WTC11 (cell line): ENCODE measurements at regions not wholly inside any gene's neighbourhood (a gene's known extent, or its start where the extent isn't known, plus 50 kb on each side); places are given as distances from the start of the nearest gene placed in this dataset.

Source experiments
- ATAC-seq: fragments of 200-7000 bp; cut with Tn5 transposase; 2 replicates; pipeline ENCODE4 v1.10.0; 2021; ENCODE audit warnings: mild to moderate bottlenecking, moderate library complexity
- CTCF ChIA-PET: fragments of 300-600 bp; sonication (Branson Sonifier 250); formaldehyde crosslinking; loops from one replicate; lab custom pipeline; 2021; ENCODE audit warnings: antibody characterized with exemption; lab: Charles Lee
- POLR2A ChIA-PET: fragments of 350-600 bp; sonication (Branson Sonifier 250); formaldehyde crosslinking; loops from one replicate; lab custom pipeline; 2021; ENCODE audit warnings: antibody characterized with exemption; lab: Charles Lee
- DNase-seq: peaks from one replicate; pipeline ENCODE4 v3.0.0; 2021; ENCODE audit warnings: low spot score
- H3K27ac Mint-ChIP-seq: 2 replicates; pipeline ENCODE4 v1.8.0; 2021; ENCODE audit warnings: mixed read lengths
- H3K27me3 Mint-ChIP-seq: 2 replicates; pipeline ENCODE4 v1.8.0; 2021; ENCODE audit warnings: low read depth, mild to moderate bottlenecking, moderate library complexity, mixed read lengths
- H3K36me3 Mint-ChIP-seq: 2 replicates; pipeline ENCODE4 v1.8.0; 2021; ENCODE audit warnings: mixed read lengths
- H3K4me1 Mint-ChIP-seq: 2 replicates; pipeline ENCODE4 v1.8.0; 2022; ENCODE audit warnings: mixed read lengths
- H3K4me3 Mint-ChIP-seq: 2 replicates; pipeline ENCODE4 v1.8.0; 2021; ENCODE audit warnings: mild to moderate bottlenecking, moderate library complexity, mixed read lengths
- H3K9me3 Mint-ChIP-seq: 2 replicates; pipeline ENCODE4 v1.8.0; 2021; ENCODE audit warnings: mixed read lengths
- CREM ChIP-seq: sonication (generic); formaldehyde crosslinking; IDR thresholded peaks from 2 replicates; pipeline ENCODE4 v1.8.1; 2022; ENCODE audit warnings: mild to moderate bottlenecking, missing genetic modification reagents, moderate library complexity
- JAZF1 ChIP-seq: fragments of 250-450 bp; sonication (Bioruptor Pico); IDR thresholded peaks from 2 replicates; pipeline ENCODE4 v1.9.0; 2021; ENCODE audit warnings: moderate library complexity, mild to moderate bottlenecking, inconsistent platforms
- JUN ChIP-seq: sonication (generic); formaldehyde crosslinking; IDR thresholded peaks from 2 replicates; pipeline ENCODE4 v1.8.0; 2023; ENCODE audit warnings: mild to moderate bottlenecking, missing genetic modification reagents
- NFATC4 ChIP-seq: fragments of 250-450 bp; sonication (Bioruptor Pico); IDR thresholded peaks from 2 replicates; pipeline ENCODE4 v1.9.0; 2021; ENCODE audit warnings: mild to moderate bottlenecking
- NR2C2 ChIP-seq: sonication (generic); formaldehyde crosslinking; IDR thresholded peaks from 2 replicates; pipeline ENCODE4 v1.8.0; 2022; ENCODE audit warnings: mild to moderate bottlenecking, missing genetic modification reagents
- ZNF138 ChIP-seq: sonication (generic); formaldehyde crosslinking; conservative IDR thresholded peaks from 2 replicates; pipeline ENCODE4 v1.8.1; 2022; ENCODE audit warnings: mild to moderate bottlenecking, moderate library complexity, missing genetic modification reagents
- ZNF263 ChIP-seq: sonication (generic); formaldehyde crosslinking; IDR thresholded peaks from 2 replicates; pipeline ENCODE4 v1.8.1; 2022; ENCODE audit warnings: low read depth, mild to moderate bottlenecking, moderate library complexity, missing genetic modification reagents
- ZNF317 ChIP-seq: sonication (generic); formaldehyde crosslinking; IDR thresholded peaks from 2 replicates; pipeline ENCODE4 v1.8.1; 2023; ENCODE audit warnings: low read depth, mild to moderate bottlenecking, moderate library complexity, missing genetic modification reagents, borderline replicate concordance
- ZNF396 ChIP-seq: fragments of 250-450 bp; sonication (Bioruptor Pico); IDR thresholded peaks from 2 replicates; pipeline ENCODE4 v1.8.0; 2021; ENCODE audit warnings: mild to moderate bottlenecking, moderate library complexity, borderline replicate concordance
- TF ChIP-seq, protein P1 (sequence below): fragments of 200-600 bp; IDR thresholded peaks from 2 replicates; pipeline ENCODE4 v1.8.0; 2022; ENCODE audit warnings: antibody characterized with exemption
- TF ChIP-seq, protein P2 (sequence below): fragments of 250-450 bp; sonication (Bioruptor Pico); IDR thresholded peaks from 2 replicates; pipeline ENCODE4 v1.9.0; 2021; ENCODE audit warnings: moderate library complexity, mild to moderate bottlenecking, inconsistent platforms, borderline replicate concordance
- TF ChIP-seq, protein P3 (sequence below): sonication (generic); formaldehyde crosslinking; IDR thresholded peaks from 2 replicates; pipeline ENCODE4 v1.8.1; 2022; ENCODE audit warnings: mild to moderate bottlenecking, missing genetic modification reagents, moderate library complexity, borderline replicate concordance
- TF ChIP-seq, protein P4 (sequence below): sonication (generic); formaldehyde crosslinking; IDR thresholded peaks from 2 replicates; pipeline ENCODE4 v1.8.0; 2022; ENCODE audit warnings: missing genetic modification reagents
- TF ChIP-seq, protein P5 (sequence below): sonication (generic); formaldehyde crosslinking; IDR thresholded peaks from 2 replicates; pipeline ENCODE4 v1.8.0; 2022; ENCODE audit warnings: mild to moderate bottlenecking, missing genetic modification reagents
- TF ChIP-seq, protein P6 (sequence below): sonication (generic); formaldehyde crosslinking; IDR thresholded peaks from 2 replicates; pipeline ENCODE4 v1.8.1; 2023; ENCODE audit warnings: mild to moderate bottlenecking, missing genetic modification reagents
- TF ChIP-seq, protein P7 (sequence below): sonication (generic); formaldehyde crosslinking; IDR thresholded peaks from 2 replicates; pipeline ENCODE4 v1.8.0; 2022; ENCODE audit warnings: mild to moderate bottlenecking, missing genetic modification reagents

DNA sequence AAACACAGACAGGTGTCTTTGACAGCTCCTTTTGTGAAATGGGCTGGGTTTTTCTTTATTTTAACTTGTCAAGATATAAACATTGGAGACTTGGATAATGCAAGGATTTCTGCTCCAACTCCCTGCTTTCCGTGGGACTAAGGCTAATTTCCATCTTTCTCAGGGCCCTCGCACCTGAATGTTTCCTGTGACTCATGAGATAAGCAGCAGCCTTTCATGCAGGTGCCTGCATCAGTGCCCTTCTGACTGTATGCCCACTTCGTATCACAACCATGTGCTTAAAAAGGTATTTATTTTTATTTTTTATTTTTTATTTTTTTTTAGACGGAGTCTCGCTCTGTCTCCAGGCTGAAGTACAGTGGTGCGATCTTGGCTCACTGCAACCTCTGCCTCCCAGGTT lies 736.1 kb downstream of the DOK5 start:
- CTCF ChIA-PET = no interaction called here
- Mint-ChIP-seq H3K4me3 (no peak overlapping the region), H3K27ac (no peak overlapping the region)
- POLR2A ChIA-PET = no interaction called here
- DNase-seq = no peak
- TF ChIP-seq ZNF317 (CRISPR knock-in tag) (no peak), CREM (CRISPR knock-in tag) (no peak), ZNF138 (no peak), ZNF396 (CRISPR knock-in tag) (no peak), NFATC4 (no peak), JUN (CRISPR knock-in tag) (no peak), ZNF263 (no peak)
- TF ChIP-seq, protein P1, sequence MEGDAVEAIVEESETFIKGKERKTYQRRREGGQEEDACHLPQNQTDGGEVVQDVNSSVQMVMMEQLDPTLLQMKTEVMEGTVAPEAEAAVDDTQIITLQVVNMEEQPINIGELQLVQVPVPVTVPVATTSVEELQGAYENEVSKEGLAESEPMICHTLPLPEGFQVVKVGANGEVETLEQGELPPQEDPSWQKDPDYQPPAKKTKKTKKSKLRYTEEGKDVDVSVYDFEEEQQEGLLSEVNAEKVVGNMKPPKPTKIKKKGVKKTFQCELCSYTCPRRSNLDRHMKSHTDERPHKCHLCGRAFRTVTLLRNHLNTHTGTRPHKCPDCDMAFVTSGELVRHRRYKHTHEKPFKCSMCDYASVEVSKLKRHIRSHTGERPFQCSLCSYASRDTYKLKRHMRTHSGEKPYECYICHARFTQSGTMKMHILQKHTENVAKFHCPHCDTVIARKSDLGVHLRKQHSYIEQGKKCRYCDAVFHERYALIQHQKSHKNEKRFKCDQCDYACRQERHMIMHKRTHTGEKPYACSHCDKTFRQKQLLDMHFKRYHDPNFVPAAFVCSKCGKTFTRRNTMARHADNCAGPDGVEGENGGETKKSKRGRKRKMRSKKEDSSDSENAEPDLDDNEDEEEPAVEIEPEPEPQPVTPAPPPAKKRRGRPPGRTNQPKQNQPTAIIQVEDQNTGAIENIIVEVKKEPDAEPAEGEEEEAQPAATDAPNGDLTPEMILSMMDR = no peak
- TF ChIP-seq, all 79 proteins: peak for 0
- Mint-ChIP-seq H3K36me3 (peaks cover 75% of the 10 kb centered on the region), H3K27me3 (peaks cover 6% of the 10 kb centered on the region; the same call in 1 of the 2 replicates), H3K4me1 (no peaks in the 10 kb centered on the region), H3K9me3 (peaks cover 84% of the 10 kb centered on the region)
- ATAC-seq = no peak

DNA sequence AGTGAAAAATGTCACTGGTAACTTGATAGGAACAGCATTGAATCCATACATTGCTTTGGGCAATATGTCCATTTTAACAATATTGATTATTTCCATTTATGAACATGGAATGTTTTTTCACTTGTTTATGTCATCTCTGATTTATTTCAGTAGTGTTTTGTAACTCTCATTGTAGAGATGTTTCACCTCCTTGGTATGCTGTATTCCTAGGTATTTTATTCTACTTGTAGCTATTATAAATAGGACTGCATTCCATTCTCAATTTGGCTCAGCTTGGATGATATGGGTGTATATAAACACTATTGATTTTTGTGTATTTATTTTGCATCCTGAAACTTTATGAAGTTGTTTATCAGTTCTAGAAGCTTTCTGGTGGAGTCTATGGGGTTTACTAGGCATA lies 730.3 kb downstream of the DOK5 start:
- Mint-ChIP-seq H3K9me3 (peaks cover 86% of the 10 kb centered on the region), H3K36me3 (peaks cover 79% of the 10 kb centered on the region), H3K27ac (no peak overlapping the region), H3K4me1 (no peaks in the 10 kb centered on the region), H3K4me3 (no peak overlapping the region), H3K27me3 (peaks cover 6% of the 10 kb centered on the region; the same call in 1 of the 2 replicates)
- TF ChIP-seq, protein P2, sequence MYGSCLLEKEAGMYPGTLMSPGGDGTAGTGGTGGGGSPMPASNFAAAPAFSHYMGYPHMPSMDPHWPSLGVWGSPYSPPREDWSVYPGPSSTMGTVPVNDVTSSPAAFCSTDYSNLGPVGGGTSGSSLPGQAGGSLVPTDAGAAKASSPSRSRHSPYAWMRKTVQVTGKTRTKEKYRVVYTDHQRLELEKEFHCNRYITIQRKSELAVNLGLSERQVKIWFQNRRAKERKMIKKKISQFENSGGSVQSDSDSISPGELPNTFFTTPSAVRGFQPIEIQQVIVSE (CRISPR knock-in tag) = no peak
- TF ChIP-seq NR2C2 (CRISPR knock-in tag) (no peak), JAZF1 (CRISPR knock-in tag) (no peak), JUN (CRISPR knock-in tag) (no peak), ZNF317 (CRISPR knock-in tag) (no peak)
- TF ChIP-seq, protein P3, sequence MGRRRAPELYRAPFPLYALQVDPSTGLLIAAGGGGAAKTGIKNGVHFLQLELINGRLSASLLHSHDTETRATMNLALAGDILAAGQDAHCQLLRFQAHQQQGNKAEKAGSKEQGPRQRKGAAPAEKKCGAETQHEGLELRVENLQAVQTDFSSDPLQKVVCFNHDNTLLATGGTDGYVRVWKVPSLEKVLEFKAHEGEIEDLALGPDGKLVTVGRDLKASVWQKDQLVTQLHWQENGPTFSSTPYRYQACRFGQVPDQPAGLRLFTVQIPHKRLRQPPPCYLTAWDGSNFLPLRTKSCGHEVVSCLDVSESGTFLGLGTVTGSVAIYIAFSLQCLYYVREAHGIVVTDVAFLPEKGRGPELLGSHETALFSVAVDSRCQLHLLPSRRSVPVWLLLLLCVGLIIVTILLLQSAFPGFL (CRISPR knock-in tag) = no peak
- TF ChIP-seq, protein P4, sequence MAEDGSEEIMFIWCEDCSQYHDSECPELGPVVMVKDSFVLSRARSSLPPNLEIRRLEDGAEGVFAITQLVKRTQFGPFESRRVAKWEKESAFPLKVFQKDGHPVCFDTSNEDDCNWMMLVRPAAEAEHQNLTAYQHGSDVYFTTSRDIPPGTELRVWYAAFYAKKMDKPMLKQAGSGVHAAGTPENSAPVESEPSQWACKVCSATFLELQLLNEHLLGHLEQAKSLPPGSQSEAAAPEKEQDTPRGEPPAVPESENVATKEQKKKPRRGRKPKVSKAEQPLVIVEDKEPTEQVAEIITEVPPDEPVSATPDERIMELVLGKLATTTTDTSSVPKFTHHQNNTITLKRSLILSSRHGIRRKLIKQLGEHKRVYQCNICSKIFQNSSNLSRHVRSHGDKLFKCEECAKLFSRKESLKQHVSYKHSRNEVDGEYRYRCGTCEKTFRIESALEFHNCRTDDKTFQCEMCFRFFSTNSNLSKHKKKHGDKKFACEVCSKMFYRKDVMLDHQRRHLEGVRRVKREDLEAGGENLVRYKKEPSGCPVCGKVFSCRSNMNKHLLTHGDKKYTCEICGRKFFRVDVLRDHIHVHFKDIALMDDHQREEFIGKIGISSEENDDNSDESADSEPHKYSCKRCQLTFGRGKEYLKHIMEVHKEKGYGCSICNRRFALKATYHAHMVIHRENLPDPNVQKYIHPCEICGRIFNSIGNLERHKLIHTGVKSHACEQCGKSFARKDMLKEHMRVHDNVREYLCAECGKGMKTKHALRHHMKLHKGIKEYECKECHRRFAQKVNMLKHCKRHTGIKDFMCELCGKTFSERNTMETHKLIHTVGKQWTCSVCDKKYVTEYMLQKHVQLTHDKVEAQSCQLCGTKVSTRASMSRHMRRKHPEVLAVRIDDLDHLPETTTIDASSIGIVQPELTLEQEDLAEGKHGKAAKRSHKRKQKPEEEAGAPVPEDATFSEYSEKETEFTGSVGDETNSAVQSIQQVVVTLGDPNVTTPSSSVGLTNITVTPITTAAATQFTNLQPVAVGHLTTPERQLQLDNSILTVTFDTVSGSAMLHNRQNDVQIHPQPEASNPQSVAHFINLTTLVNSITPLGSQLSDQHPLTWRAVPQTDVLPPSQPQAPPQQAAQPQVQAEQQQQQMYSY (CRISPR knock-in tag) = no peak
- TF ChIP-seq, protein P5, sequence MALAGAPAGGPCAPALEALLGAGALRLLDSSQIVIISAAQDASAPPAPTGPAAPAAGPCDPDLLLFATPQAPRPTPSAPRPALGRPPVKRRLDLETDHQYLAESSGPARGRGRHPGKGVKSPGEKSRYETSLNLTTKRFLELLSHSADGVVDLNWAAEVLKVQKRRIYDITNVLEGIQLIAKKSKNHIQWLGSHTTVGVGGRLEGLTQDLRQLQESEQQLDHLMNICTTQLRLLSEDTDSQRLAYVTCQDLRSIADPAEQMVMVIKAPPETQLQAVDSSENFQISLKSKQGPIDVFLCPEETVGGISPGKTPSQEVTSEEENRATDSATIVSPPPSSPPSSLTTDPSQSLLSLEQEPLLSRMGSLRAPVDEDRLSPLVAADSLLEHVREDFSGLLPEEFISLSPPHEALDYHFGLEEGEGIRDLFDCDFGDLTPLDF (CRISPR knock-in tag) = no peak
- TF ChIP-seq, protein P6, sequence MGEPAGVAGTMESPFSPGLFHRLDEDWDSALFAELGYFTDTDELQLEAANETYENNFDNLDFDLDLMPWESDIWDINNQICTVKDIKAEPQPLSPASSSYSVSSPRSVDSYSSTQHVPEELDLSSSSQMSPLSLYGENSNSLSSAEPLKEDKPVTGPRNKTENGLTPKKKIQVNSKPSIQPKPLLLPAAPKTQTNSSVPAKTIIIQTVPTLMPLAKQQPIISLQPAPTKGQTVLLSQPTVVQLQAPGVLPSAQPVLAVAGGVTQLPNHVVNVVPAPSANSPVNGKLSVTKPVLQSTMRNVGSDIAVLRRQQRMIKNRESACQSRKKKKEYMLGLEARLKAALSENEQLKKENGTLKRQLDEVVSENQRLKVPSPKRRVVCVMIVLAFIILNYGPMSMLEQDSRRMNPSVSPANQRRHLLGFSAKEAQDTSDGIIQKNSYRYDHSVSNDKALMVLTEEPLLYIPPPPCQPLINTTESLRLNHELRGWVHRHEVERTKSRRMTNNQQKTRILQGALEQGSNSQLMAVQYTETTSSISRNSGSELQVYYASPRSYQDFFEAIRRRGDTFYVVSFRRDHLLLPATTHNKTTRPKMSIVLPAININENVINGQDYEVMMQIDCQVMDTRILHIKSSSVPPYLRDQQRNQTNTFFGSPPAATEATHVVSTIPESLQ (CRISPR knock-in tag) = no peak
- TF ChIP-seq, protein P7, sequence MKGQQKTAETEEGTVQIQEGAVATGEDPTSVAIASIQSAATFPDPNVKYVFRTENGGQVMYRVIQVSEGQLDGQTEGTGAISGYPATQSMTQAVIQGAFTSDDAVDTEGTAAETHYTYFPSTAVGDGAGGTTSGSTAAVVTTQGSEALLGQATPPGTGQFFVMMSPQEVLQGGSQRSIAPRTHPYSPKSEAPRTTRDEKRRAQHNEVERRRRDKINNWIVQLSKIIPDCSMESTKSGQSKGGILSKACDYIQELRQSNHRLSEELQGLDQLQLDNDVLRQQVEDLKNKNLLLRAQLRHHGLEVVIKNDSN = no peak
- DNase-seq (no peak), ATAC-seq (no peak)
- ChIA-PET CTCF (no interaction called here), POLR2A (no interaction called here)
